GM18909 (cell line): ENCODE measurements at regions not wholly inside any gene's neighbourhood (a gene's known extent, or its start where the extent isn't known, plus 50 kb on each side); places are given as distances from the start of the nearest gene placed in this dataset.

Experiments
- ATAC-seq: cut with Tn5 transposase; IDR thresholded peaks from one replicate; pipeline ENCODE4 v1.9.1; 2021; ENCODE audit warnings: mild to moderate bottlenecking; ENCODE audit not compliant: unreplicated experiment, poor library complexity

- ATAC-seq, result no peak
Observed at GRCh38 chr7:21293771-21294170, 134.1 kb upstream of the SP4 start.

- no peak for ATAC-seq
Observed at GRCh38 chr7:21299766-21300165, 128.1 kb upstream of the SP4 start.

GRCh38 chr7:21300692-21301091, 127.2 kb upstream of the SP4 start:
- no peak for ATAC-seq

GRCh38 chr7:21304808-21305375, 123.0 kb upstream of the SP4 start:
- ATAC-seq, result no peak

- no peak for ATAC-seq
Observed at GRCh38 chr7:21305455-21306235, 122.2 kb upstream of the SP4 start.

- no peak for ATAC-seq
Observed at GRCh38 chr7:21314954-21315353, 112.9 kb upstream of the SP4 start.

- no peak for ATAC-seq
Observed at GRCh38 chr7:21317966-21318915, 109.6 kb upstream of the SP4 start.

GRCh38 chr7:21318916-21319270, 109.0 kb upstream of the SP4 start:
- ATAC-seq, result no peak

GRCh38 chr7:21326241-21326640, 101.6 kb upstream of the SP4 start:
- ATAC-seq, result no peak

- no peak for ATAC-seq
Observed at GRCh38 chr7:21326921-21327320, 101.0 kb upstream of the SP4 start.

- no peak for ATAC-seq
Observed at GRCh38 chr7:21327422-21328409, 100.2 kb upstream of the SP4 start.

GRCh38 chr7:21330462-21331178, 97.3 kb upstream of the SP4 start:
- no peak for ATAC-seq

GRCh38 chr7:21334906-21335305, 93.0 kb upstream of the SP4 start:
- ATAC-seq, result no peak

- ATAC-seq, result no peak
Observed at GRCh38 chr7:21336743-21337142, 91.1 kb upstream of the SP4 start.

GRCh38 chr7:21338728-21339164, 89.1 kb upstream of the SP4 start:
- no peak for ATAC-seq

- ATAC-seq, result peak; percentile 21
Observed at GRCh38 chr7:21344900-21345299, 83.0 kb upstream of the SP4 start.

GRCh38 chr7:21345361-21345760, 82.5 kb upstream of the SP4 start:
- ATAC-seq, result peak; percentile 80

- peak; percentile 57 for ATAC-seq
Observed at GRCh38 chr7:21346297-21346696, 81.6 kb upstream of the SP4 start.
